Sigmoid colon (tissue), 6 donors: ENCODE measurements at regions not wholly inside any gene's neighbourhood (a gene's known extent, or its start where the extent isn't known, plus 50 kb on each side); places are given as distances from the start of the nearest gene placed in this dataset.
"Not testable (repeated sequence)": the region's sequence is repeated elsewhere in the genome, so short reads cannot be mapped to it uniquely, and the experiment has no call there.

Experiments used
- DNase-seq: peaks from one replicate; pipeline ENCODE4 v3.0.0-alpha.2; 2019
- H3K27ac ChIP-seq, 4 donors: fragments of 200-600 bp; sonication (generic); one replicate each; pipeline ENCODE4 v1.5.1; 2016 to 2019; ENCODE audit warnings: mild to moderate bottlenecking in 1 of 4
- H3K27me3 ChIP-seq, 3 donors: fragments of 200-600 bp; sonication (generic); one replicate each; pipeline ENCODE4 v1.5.1; 2019; ENCODE audit warnings: mild to moderate bottlenecking in 1 of 3
- H3K36me3 ChIP-seq, 4 donors: fragments of 200-600 bp; sonication (generic); one replicate each; pipeline ENCODE4 v1.5.1; 2016 to 2019
- H3K4me1 ChIP-seq, 4 donors: fragments of 200-600 bp; sonication (generic); one replicate each; pipeline ENCODE4 v1.5.1; 2017 to 2019
- H3K4me3 ChIP-seq, 4 donors: fragments of 200-600 bp; sonication (generic); one replicate each; pipeline ENCODE4 v1.5.1; 2017 to 2019; ENCODE audit warnings: mild to moderate bottlenecking in 2 of 4, moderate library complexity in 1 of 4
- H3K9me3 ChIP-seq, 4 donors: fragments of 200-600 bp in 3 of 4; sonication (generic) in 3 of 4; one replicate each; pipeline versions ENCODE4 v1.5.1 to v1.6.1; 2013 to 2019
- WGBS, 2 donors: extraction: QIAGEN DNeasy Blood & Tissue Kit; methylation state at CpG; one replicate each; pipeline ENCODE4 v1.1.7; 2013; 5-methylcytosine and 5-hydroxymethylcytosine counted together
- intact Hi-C: fragments of 100-400 bp; cut with DNase I; formaldehyde crosslinking; loops from one replicate; pipeline ENCODE4 v1.15.1; 2023
- donor health status: healthy with polysubstance abuse.
- donor health status: healthy.

GRCh38 chr2:91517846-91518245 is 2826.4 kb downstream of the RPIA start:
- H3K4me3 ChIP-seq, H3K4me1 ChIP-seq, H3K9me3 ChIP-seq, H3K27me3 ChIP-seq, H3K36me3 ChIP-seq, intact Hi-C loops, H3K27ac ChIP-seq: not testable (repeated sequence)
- 79 to 89% methylated on average over 1 of the region's 1 CpG for WGBS, 2 donors
- DNase-seq = peak; percentile 22

DNA sequence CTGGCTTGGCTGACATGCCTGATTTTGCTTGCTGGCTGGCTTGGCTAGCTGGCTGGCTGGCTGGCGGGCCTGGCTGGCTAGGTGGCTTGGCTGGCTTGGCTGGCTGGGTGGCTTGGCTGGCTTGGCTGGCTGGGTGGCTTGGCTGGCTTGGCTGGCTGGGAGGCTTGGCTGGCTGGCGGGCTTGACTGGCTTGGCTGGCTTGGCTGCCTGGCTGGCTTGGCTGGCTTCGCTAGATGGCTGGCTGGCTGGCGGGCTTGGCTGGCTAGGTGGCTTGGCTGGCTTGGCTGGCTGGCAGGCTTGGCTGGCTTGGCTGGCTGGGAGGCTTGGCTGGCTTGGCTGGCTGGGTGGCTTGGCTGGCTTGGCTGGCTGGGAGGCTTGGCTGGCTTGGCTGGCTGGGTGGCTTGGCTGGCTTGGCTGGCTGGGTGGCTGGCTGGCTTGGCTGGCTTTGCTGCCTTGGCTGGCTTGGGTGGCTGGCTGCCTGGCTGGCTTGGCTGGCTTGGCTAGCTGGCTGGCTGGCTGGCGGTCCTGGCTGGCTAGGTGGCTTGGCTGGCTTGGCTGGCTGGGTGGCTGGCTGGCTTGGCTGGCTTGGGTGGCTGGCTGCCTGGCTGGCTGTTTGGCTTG is 2827.0 kb downstream of the RPIA start:
- H3K27me3 ChIP-seq, H3K36me3 ChIP-seq, intact Hi-C loops, H3K9me3 ChIP-seq, H3K4me1 ChIP-seq, H3K27ac ChIP-seq, H3K4me3 ChIP-seq: not testable (repeated sequence)
- DNase-seq = peak; percentile 45
- WGBS, 2 donors = 87 to 93% methylated on average over 5 of the region's 5 CpGs

DNA sequence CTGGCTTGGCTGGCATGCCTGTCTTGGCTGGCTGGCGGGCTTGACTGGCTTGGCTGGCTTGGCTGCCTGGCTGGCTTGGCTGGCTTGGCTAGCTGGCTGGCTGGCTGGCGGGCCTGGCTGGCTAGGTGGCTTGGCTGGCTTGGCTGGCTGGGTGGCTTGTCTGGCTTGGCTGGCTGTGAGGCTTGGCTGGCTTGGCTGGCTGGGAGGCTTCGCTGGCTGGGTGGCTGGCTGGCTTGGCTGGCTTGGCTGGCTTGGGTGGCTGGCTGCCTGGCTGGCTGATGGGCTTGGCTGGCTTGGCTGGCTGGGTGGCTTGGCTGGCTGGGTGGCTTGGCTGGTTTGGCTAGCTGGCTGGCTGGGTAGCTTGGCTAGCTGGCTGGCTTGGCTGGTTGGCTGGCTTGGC is 2827.9 kb downstream of the RPIA start:
- H3K36me3 ChIP-seq, H3K27ac ChIP-seq, intact Hi-C loops, H3K9me3 ChIP-seq, H3K4me3 ChIP-seq, H3K4me1 ChIP-seq, H3K27me3 ChIP-seq: not testable (repeated sequence)
- 80 to 92% methylated on average over 2 of the region's 3 CpGs for whole genome bisulfite sequencing, 2 donors
- peak; percentile 34 for DNase-seq

DNA sequence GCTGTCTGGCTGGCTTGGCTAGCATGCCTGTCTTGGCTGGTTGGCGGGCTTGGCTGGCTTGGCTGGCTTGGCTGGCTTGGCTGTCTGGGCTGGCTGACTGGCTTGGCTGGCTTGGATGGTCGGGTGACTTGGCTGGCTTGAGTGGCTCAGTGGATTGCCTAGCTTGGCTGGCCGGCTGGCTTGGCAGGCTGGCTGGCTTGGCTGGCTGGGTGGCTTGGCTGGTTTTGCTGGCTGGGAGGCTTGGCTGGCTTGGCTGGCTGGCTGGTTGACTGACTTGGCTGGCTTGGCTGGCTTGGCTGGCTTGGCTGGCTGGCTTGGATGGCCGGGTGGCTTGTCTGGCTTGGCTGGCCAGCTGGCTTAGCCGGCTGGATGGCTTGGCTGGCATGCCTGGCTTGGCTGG is 2828.4 kb downstream of the RPIA start:
- H3K36me3 ChIP-seq, H3K4me3 ChIP-seq, intact Hi-C loops, H3K9me3 ChIP-seq, H3K27me3 ChIP-seq, H3K27ac ChIP-seq, H3K4me1 ChIP-seq: not testable (repeated sequence)
- peak; percentile 52 for DNase-seq
- 66 to 95% methylated on average over 2 to 3 of the region's 5 CpGs for WGBS, 2 donors

GRCh38 chr2:91520523-91520922 is 2829.1 kb downstream of the RPIA start:
- H3K36me3 ChIP-seq, H3K27me3 ChIP-seq, H3K4me3 ChIP-seq, H3K27ac ChIP-seq, H3K4me1 ChIP-seq, H3K9me3 ChIP-seq, intact Hi-C loops: not testable (repeated sequence)
- DNase-seq = peak; percentile 43
- WGBS, 2 donors = 87 to 91% methylated on average over 3 of the region's 3 CpGs

GRCh38 chr2:91520972-91521535 is 2829.6 kb downstream of the RPIA start:
- H3K9me3 ChIP-seq, intact Hi-C loops, H3K27me3 ChIP-seq, H3K27ac ChIP-seq, H3K4me3 ChIP-seq, H3K36me3 ChIP-seq, H3K4me1 ChIP-seq: not testable (repeated sequence)
- DNase-seq = peak; percentile 24
- WGBS, 2 donors = 68 to 94% methylated on average over 4 of the region's 7 CpGs

DNA sequence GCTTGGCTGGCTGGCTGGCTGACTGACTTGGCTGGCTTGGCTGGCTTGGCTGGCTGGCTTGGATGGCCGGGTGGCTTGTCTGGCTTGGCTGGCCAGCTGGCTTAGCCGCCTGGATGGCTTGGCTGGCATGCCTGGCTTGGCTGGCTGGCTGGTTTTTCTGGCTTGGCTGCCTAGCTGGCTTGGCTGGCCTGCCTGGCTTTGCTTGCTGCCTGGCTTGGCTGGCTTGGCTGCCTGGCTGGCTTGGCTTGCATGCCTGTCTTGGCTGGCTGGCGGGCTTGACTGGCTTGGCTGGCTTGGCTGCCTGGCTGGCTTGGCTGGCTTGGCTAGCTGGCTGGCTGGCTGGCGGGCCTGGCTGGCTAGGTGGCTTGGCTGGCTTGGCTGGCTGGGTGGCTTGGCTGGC is 2830.5 kb downstream of the RPIA start:
- H3K4me1 ChIP-seq, H3K9me3 ChIP-seq, H3K4me3 ChIP-seq, H3K27me3 ChIP-seq, H3K36me3 ChIP-seq, H3K27ac ChIP-seq, intact Hi-C loops: not testable (repeated sequence)
- 85 to 88% methylated on average over 3 of the region's 4 CpGs for WGBS, 2 donors
- peak; percentile 8 for DNase-seq

DNA sequence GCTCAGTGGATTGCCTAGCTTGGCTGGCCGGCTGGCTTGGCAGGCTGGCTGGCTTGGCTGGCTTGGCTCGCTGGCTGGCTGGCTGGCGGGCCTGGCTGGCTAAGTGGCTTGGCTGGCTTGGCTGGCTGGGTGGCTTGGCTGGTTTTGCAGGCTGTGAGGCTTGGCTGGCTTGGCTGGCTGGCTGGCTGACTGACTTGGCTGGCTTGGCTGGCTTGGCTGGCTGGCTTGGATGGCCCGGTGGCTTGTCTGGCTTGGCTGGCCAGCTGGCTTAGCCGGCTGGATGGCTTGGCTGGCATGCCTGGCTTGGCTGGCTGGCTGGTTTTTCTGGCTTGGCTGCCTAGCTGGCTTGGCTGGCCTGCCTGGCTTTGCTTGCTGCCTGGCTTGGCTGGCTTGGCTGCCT is 2831.4 kb downstream of the RPIA start:
- H3K9me3 ChIP-seq, intact Hi-C loops, H3K4me3 ChIP-seq, H3K36me3 ChIP-seq, H3K4me1 ChIP-seq, H3K27me3 ChIP-seq, H3K27ac ChIP-seq: not testable (repeated sequence)
- DNase-seq = peak; percentile 35
- WGBS, 2 donors = 87 to 95% methylated on average over 5 of the region's 5 CpGs

DNA sequence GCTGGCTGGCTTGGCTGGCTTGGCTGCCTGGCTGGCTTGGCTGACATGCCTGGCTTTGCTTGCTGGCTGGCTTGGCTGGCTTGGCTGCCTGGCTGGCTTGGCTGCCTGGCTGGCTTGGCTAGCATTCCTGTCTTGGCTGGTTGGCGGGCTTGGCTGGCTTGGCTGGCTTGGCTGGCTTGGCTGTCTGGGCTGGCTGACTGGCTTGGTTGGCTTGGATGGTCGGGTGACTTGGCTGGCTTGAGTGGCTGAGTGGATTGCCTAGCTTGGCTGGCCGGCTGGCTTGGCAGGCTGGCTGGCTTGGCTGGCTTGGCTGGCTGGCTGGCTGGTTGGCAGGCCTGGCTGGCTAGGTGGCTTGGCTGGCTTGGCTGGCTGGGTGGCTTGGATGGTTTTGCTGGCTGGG is 2832.3 kb downstream of the RPIA start:
- H3K4me1 ChIP-seq, H3K27me3 ChIP-seq, H3K36me3 ChIP-seq, H3K9me3 ChIP-seq, H3K4me3 ChIP-seq, intact Hi-C loops, H3K27ac ChIP-seq: not testable (repeated sequence)
- WGBS, 2 donors = 65 to 89% methylated on average over 3 of the region's 3 CpGs
- DNase-seq = peak; percentile 17

DNA sequence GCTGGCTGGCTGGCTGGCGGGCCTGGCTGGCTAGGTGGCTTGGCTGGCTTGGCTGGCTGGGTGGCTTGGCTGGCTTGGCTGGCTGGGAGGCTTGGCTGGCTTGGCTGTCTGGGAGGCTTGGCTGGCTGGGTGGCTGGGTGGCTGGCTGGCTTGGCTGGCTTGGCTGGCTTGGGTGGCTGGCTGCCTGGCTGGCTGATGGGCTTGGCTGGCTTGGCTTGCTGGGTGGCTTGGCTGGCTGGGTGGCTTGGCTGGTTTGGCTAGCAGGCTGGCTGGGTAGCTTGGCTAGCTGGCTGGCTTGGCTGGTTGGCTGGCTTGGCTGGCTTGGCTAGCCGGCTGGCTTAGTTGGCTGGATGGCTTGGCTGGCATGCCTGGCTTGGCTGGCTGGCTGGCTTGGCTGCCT is 2834.1 kb downstream of the RPIA start:
- intact Hi-C loops, H3K27ac ChIP-seq, H3K9me3 ChIP-seq, H3K4me3 ChIP-seq, H3K36me3 ChIP-seq, H3K27me3 ChIP-seq, H3K4me1 ChIP-seq: not testable (repeated sequence)
- WGBS, 2 donors = 100% methylated on average over 1 of the region's 2 CpGs
- DNase-seq = peak; percentile 48

GRCh38 chr2:91526083-91526482 is 2834.6 kb downstream of the RPIA start:
- WGBS, 2 donors = 80 to 81% methylated on average over 2 to 3 of the region's 5 CpGs
- H3K4me1 ChIP-seq, intact Hi-C loops, H3K9me3 ChIP-seq, H3K4me3 ChIP-seq, H3K27ac ChIP-seq, H3K36me3 ChIP-seq, H3K27me3 ChIP-seq: not testable (repeated sequence)
- peak; percentile 48 for DNase-seq

- H3K36me3 ChIP-seq, H3K9me3 ChIP-seq, H3K4me3 ChIP-seq, intact Hi-C loops, H3K4me1 ChIP-seq, H3K27ac ChIP-seq, H3K27me3 ChIP-seq: not testable (repeated sequence)
- DNase-seq = peak; percentile 65
- 90 to 94% methylated on average over 2 of the region's 2 CpGs for WGBS, 2 donors
Measured at GRCh38 chr2:91527056-91527455, 2835.6 kb downstream of the RPIA start.

- peak; percentile 71 for DNase-seq
- H3K27me3 ChIP-seq, H3K9me3 ChIP-seq, intact Hi-C loops, H3K4me3 ChIP-seq, H3K27ac ChIP-seq, H3K4me1 ChIP-seq, H3K36me3 ChIP-seq: not testable (repeated sequence)
- 93% methylated on average over 7 of the region's 7 CpGs for WGBS, 2 donors
Measured at GRCh38 chr2:91527491-91528031, 2836.1 kb downstream of the RPIA start.

DNA sequence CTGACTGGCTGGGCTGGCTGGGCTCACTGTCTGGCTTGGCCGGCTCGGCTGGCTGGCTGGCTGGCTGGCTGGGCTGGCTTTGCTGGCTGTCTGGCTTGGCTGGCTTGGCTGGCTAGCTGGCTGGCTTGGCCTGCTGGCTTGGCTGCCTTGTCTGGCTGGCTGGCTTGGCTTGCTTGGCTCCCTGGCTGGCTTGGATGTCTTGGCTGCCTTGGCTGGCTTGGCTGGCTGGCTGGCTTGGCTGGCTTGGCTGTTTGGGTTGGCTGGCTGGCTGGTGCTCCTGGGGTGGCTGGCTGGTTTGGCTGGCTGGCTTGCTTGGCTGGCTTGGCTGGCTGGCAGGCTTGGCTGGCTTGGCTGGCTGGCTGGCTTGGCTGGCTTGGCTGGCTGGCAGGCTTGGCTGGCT is 2836.9 kb downstream of the RPIA start:
- H3K4me3 ChIP-seq, H3K9me3 ChIP-seq, H3K4me1 ChIP-seq, intact Hi-C loops, H3K27me3 ChIP-seq, H3K27ac ChIP-seq, H3K36me3 ChIP-seq: not testable (repeated sequence)
- WGBS, 2 donors = 94 to 96% methylated on average over 2 of the region's 2 CpGs
- peak; percentile 60 for DNase-seq
